WTC11 (cell line): ENCODE measurements at regions not wholly inside any gene's neighbourhood (a gene's known extent, or its start where the extent isn't known, plus 50 kb on each side); places are given as distances from the start of the nearest gene placed in this dataset.

Experiments used
- GABPB1 ChIP-seq: sonication (generic); formaldehyde crosslinking; IDR thresholded peaks from 2 replicates; pipeline ENCODE4 v1.8.1; 2023; ENCODE audit warnings: mild to moderate bottlenecking, missing genetic modification reagents
- IRF2 ChIP-seq: sonication (generic); formaldehyde crosslinking; IDR thresholded peaks from 2 replicates; pipeline ENCODE4 v1.8.0; 2022; ENCODE audit warnings: low read depth, missing genetic modification reagents, borderline replicate concordance
- NFE2L1 ChIP-seq: sonication (generic); formaldehyde crosslinking; IDR thresholded peaks from 2 replicates; pipeline ENCODE4 v1.8.1; 2023; ENCODE audit warnings: missing genetic modification reagents
- SP1 ChIP-seq: sonication (generic); formaldehyde crosslinking; conservative IDR thresholded peaks from 2 replicates; pipeline ENCODE4 v1.8.1; 2022; ENCODE audit warnings: missing genetic modification reagents
- TEAD4 ChIP-seq: sonication (generic); formaldehyde crosslinking; IDR thresholded peaks from 2 replicates; pipeline ENCODE4 v1.8.0; 2022; ENCODE audit warnings: mild to moderate bottlenecking, missing genetic modification reagents
- ZNF263 ChIP-seq: sonication (generic); formaldehyde crosslinking; IDR thresholded peaks from 2 replicates; pipeline ENCODE4 v1.8.1; 2022; ENCODE audit warnings: low read depth, mild to moderate bottlenecking, moderate library complexity, missing genetic modification reagents
- TF ChIP-seq, protein P1 (sequence below): sonication (generic); formaldehyde crosslinking; IDR thresholded peaks from 2 replicates; pipeline ENCODE4 v1.8.1; 2022; ENCODE audit warnings: missing genetic modification reagents, borderline replicate concordance
- TF ChIP-seq, protein P2 (sequence below): sonication (generic); formaldehyde crosslinking; IDR thresholded peaks from 2 replicates; pipeline ENCODE4 v1.8.1; 2022; ENCODE audit warnings: low read depth, missing genetic modification reagents, borderline replicate concordance
- TF ChIP-seq, protein P3 (sequence below): fragments of 200-600 bp; IDR thresholded peaks from 2 replicates; pipeline ENCODE4 v1.8.0; 2022; ENCODE audit warnings: antibody characterized with exemption
- TF ChIP-seq, protein P4 (sequence below): sonication (generic); formaldehyde crosslinking; IDR thresholded peaks from 2 replicates; pipeline ENCODE4 v1.8.0; 2023; ENCODE audit warnings: missing genetic modification reagents, mild to moderate bottlenecking, borderline replicate concordance
- TF ChIP-seq, protein P5 (sequence below): sonication (generic); formaldehyde crosslinking; IDR thresholded peaks from 2 replicates; pipeline ENCODE4 v1.8.1; 2023; ENCODE audit warnings: mild to moderate bottlenecking, moderate library complexity, missing genetic modification reagents

DNA sequence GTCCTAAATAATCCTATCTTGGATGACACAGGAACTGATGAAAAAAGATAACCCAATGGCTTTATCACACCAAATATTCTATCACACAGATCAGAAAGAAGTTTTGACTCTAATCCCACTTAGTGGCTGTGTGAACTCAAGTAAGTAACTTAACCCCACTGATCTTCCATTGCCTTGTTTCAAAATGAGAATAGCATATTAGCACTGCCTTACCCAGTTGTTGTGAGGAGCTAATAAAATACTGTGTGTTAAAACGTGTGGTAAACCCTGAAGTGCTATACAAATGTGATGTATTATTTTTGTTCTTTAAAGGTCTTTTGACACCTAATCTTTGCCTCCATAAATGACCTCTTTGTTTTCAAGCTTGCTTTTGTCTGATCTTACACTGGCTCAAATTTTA, 60.9 kb upstream of the ARID2 start:
- TF ChIP-seq, protein P1, sequence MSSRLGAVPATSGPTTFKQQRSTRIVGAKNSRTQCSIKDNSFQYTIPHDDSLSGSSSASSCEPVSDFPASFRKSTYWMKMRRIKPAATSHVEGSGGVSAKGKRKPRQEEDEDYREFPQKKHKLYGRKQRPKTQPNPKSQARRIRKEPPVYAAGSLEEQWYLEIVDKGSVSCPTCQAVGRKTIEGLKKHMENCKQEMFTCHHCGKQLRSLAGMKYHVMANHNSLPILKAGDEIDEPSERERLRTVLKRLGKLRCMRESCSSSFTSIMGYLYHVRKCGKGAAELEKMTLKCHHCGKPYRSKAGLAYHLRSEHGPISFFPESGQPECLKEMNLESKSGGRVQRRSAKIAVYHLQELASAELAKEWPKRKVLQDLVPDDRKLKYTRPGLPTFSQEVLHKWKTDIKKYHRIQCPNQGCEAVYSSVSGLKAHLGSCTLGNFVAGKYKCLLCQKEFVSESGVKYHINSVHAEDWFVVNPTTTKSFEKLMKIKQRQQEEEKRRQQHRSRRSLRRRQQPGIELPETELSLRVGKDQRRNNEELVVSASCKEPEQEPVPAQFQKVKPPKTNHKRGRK, result no peak
- TF ChIP-seq, protein P2, sequence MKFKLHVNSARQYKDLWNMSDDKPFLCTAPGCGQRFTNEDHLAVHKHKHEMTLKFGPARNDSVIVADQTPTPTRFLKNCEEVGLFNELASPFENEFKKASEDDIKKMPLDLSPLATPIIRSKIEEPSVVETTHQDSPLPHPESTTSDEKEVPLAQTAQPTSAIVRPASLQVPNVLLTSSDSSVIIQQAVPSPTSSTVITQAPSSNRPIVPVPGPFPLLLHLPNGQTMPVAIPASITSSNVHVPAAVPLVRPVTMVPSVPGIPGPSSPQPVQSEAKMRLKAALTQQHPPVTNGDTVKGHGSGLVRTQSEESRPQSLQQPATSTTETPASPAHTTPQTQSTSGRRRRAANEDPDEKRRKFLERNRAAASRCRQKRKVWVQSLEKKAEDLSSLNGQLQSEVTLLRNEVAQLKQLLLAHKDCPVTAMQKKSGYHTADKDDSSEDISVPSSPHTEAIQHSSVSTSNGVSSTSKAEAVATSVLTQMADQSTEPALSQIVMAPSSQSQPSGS (CRISPR knock-in tag), result no peak
- TF ChIP-seq, protein P3, sequence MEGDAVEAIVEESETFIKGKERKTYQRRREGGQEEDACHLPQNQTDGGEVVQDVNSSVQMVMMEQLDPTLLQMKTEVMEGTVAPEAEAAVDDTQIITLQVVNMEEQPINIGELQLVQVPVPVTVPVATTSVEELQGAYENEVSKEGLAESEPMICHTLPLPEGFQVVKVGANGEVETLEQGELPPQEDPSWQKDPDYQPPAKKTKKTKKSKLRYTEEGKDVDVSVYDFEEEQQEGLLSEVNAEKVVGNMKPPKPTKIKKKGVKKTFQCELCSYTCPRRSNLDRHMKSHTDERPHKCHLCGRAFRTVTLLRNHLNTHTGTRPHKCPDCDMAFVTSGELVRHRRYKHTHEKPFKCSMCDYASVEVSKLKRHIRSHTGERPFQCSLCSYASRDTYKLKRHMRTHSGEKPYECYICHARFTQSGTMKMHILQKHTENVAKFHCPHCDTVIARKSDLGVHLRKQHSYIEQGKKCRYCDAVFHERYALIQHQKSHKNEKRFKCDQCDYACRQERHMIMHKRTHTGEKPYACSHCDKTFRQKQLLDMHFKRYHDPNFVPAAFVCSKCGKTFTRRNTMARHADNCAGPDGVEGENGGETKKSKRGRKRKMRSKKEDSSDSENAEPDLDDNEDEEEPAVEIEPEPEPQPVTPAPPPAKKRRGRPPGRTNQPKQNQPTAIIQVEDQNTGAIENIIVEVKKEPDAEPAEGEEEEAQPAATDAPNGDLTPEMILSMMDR, result no peak
- TF ChIP-seq GABPB1 (CRISPR knock-in tag) (no peak), NFE2L1 (CRISPR knock-in tag) (no peak), TEAD4 (CRISPR knock-in tag) (no peak), ZNF263 (CRISPR knock-in tag) (no peak), SP1 (no peak), IRF2 (no peak)
- TF ChIP-seq, protein P4, sequence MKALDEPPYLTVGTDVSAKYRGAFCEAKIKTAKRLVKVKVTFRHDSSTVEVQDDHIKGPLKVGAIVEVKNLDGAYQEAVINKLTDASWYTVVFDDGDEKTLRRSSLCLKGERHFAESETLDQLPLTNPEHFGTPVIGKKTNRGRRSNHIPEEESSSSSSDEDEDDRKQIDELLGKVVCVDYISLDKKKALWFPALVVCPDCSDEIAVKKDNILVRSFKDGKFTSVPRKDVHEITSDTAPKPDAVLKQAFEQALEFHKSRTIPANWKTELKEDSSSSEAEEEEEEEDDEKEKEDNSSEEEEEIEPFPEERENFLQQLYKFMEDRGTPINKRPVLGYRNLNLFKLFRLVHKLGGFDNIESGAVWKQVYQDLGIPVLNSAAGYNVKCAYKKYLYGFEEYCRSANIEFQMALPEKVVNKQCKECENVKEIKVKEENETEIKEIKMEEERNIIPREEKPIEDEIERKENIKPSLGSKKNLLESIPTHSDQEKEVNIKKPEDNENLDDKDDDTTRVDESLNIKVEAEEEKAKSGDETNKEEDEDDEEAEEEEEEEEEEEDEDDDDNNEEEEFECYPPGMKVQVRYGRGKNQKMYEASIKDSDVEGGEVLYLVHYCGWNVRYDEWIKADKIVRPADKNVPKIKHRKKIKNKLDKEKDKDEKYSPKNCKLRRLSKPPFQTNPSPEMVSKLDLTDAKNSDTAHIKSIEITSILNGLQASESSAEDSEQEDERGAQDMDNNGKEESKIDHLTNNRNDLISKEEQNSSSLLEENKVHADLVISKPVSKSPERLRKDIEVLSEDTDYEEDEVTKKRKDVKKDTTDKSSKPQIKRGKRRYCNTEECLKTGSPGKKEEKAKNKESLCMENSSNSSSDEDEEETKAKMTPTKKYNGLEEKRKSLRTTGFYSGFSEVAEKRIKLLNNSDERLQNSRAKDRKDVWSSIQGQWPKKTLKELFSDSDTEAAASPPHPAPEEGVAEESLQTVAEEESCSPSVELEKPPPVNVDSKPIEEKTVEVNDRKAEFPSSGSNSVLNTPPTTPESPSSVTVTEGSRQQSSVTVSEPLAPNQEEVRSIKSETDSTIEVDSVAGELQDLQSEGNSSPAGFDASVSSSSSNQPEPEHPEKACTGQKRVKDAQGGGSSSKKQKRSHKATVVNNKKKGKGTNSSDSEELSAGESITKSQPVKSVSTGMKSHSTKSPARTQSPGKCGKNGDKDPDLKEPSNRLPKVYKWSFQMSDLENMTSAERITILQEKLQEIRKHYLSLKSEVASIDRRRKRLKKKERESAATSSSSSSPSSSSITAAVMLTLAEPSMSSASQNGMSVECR (CRISPR knock-in tag), result no peak
- TF ChIP-seq, protein P5, sequence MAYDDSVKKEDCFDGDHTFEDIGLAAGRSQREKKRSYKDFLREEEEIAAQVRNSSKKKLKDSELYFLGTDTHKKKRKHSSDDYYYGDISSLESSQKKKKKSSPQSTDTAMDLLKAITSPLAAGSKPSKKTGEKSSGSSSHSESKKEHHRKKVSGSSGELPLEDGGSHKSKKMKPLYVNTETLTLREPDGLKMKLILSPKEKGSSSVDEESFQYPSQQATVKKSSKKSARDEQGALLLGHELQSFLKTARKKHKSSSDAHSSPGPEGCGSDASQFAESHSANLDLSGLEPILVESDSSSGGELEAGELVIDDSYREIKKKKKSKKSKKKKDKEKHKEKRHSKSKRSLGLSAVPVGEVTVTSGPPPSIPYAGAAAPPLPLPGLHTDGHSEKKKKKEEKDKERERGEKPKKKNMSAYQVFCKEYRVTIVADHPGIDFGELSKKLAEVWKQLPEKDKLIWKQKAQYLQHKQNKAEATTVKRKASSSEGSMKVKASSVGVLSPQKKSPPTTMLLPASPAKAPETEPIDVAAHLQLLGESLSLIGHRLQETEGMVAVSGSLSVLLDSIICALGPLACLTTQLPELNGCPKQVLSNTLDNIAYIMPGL (CRISPR knock-in tag), result no peak
